IPS-NIHi7 (cell line): ENCODE measurements at regions not wholly inside any gene's neighbourhood (a gene's known extent, or its start where the extent isn't known, plus 50 kb on each side); places are given as distances from the start of the nearest gene placed in this dataset.

Source experiments
- DNase-seq: peaks from one replicate; pipeline ENCODE4 v3.0.0; 2012; ENCODE audit warnings: mixed read lengths; ENCODE audit errors: extremely low spot score

DNA sequence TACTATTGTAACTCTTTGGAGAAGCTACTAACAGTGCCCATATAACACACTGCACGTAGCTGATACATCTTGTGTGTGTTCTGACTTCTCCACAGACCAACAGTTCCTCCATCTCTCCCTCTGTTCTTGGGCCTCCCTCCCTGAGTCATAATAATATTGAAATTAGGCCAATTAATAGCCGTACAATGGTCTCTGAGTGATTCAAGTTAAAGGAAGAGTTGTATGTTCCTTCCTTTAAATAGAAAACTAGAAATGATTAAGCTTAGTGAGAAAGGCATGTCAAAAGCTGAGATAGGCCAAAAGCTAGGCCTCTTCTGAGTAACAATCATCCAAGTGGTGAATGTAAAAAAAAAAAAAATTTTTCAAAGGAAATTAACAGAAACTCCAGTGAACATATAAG is 828.4 kb upstream of the CHAC2 start:
- no peak for DNase-seq

DNA sequence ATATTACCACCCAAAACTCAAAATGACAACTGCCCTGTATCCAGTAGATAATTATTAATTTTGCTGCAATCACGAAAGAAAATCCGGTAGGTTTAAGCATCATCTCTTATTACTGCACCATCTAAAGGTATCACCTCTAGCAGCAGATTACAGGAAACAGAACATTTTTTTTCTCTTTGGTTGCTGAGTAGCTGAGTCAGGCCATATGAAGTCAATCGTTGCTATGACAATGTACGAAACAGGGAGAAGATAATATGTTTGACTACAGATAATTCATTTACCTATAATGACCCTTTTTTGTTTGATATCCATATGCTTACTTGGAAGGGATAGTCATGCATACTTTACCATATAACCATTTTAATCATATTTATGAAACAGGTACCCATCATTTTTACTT is 831.6 kb upstream of the CHAC2 start:
- DNase-seq = no peak

DNA sequence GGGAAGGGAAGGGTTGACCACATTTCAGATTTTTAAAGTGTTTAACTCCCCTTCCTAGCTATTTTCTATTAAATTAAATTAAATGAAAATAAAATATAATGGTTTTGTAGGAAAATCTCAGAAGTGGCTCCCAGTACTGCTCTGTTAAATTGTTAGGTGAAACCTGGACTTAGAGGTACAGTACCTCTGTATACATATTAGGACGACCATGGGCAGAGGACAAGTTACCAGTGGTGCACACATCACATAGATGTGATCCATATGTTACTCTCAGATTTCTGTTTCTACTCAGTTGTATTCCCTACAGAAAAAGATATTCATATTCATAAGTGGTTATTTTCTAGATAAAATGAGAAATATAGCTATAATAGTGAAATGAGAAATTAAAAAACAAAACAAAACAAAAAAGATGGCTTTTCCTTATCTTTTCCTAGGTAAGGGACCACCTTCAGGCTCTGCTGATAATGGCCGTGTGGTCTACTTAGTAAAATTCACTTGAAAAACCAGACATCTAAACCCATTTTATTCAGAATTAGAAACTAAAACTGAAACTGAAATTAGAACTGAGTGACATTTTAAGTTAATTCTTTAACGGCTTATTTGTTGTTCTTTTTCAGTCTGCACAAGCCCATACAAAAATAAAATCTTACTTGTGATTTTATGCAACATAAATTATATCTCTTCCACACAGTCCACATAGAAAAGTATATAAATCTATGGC is 832.5 kb upstream of the CHAC2 start:
- DNase-seq = no peak

DNA sequence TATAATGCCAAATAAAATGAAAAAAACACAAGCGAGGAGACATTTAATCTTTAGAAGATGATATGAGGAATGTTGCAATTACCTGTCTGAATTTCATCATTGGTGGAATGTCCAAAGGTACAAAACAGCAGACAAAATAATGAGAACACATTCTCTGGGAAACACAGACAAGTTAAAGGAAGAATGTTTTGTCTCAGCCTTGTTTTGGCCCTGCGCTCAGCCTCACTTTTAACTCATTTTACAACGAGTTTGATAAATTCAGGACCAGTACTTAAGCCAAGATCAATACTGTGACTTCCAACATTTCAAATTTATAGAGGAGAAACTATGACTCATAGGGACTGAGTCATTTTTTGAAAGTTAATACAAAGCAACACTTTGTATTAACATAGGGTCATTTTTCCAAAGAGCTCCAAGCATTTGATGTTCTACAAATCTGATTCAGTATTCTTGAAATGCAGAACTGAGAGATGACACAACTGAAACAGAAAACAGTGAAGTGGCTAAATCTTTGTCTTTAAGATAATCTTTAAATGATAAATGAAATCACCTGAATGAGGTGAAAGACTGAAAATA is 833.2 kb upstream of the CHAC2 start:
- no peak for DNase-seq

DNA sequence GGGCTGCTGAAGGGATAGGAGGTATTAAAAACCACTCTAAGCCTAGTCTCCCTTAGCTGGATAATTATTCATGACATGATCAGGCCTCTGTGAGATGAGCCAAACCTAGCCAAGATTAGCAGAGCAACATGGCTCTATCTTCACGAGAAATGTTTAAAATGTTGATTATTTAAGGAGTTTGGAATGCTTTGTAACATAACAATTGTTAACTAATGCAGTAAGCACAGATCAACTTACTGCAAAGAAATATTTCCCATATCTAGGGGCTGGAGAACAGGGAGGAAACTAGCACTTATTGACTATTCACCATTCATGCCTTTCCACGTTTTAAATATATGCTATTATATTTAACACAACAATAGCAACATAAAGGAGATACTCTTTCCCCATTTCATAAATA is 833.7 kb upstream of the CHAC2 start:
- DNase-seq = no peak

DNA sequence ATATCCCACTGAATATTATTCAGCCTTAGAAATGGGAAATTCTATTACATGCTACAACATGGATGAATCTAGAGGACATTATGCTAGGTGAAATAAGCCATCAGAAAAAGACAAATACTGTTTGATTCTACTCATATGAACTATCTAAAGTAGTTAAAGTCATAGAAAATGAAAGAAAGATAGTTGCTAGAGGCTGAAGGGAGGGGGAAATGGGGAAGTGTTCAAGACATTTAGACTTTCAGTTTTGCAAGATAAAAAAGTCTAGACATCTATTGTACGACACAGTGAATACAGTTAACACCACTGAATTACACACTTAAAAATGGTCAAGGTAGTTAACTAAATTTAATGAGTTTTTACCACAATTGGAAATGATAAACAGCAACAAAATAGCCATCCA is 835.9 kb upstream of the CHAC2 start:
- DNase-seq = no peak

DNA sequence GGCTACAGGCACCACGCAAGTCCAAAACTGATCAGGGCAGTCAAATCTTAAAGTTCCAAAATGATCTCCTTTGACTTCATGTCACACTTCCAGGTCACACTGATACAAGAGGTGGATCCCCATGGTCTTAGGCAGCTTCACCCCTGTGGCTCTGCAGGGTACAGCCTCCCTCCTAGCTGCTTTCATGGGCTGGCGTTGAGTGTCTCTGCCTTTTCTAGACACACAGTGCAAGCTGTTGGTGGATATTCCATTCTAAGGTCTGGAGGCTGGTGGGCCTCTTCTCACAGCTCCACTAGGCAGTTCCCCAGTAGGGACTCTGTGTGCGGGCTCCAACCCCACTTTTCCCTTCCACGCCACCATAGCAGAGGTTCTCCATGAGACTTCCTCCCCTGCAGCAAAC is 838.2 kb upstream of the CHAC2 start:
- no peak for DNase-seq

DNA sequence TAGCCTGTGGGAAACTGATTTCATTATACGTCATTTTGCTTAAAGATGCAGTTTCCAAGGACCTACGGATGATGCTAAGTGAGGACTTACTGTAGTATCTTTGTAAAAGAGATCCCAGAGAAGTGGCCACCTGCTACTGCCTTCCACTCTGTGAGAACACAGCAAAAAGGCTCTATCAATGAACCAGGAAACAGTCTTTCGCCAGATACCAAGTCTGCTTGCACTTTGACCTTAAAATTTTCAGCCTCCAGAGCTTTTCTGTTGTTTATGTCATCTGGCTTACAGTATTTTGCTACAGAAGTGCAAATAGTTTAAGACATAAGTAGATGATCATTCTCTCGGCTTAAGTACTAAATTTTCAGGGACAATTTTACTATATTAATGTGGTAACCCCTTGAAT is 847.9 kb upstream of the CHAC2 start:
- DNase-seq = no peak

DNA sequence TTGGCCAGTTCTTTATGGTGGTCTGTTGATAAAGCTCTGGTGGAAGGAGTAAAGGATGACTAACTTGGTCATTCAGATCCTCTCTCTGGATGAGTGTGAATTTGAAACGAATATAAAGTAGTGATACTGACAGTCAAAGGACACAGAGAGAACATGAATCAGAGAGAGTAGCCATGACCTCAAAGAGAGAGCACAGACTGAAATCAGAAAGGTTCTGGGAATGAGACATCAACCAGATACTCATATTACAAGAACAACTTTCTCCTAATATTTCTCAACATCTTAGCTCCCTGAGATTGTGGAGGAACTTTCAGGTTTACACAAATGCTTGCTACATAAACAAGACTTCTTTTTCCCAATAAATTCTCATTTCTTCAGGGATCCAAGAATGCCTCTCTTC is 849.1 kb upstream of the CHAC2 start:
- DNase-seq = no peak

DNA sequence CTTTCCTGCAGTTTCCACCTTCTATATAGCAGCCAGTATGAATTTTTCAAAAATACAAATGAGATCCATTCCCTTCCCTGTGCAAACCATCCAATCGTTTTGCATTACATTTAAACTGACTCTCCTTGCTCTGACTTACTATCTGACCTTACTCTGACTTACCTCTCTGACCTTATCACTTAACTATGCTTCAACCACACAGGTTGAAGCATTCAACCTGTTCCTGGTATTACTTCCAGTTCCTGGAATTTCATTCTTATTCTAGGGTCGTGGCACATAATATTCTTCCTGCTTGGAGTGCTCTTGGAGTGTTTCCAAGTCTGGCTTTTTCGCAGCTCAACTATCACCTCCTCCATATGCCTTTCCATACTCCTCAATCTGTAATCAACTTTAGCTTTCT is 850.6 kb upstream of the CHAC2 start:
- DNase-seq = no peak

DNA sequence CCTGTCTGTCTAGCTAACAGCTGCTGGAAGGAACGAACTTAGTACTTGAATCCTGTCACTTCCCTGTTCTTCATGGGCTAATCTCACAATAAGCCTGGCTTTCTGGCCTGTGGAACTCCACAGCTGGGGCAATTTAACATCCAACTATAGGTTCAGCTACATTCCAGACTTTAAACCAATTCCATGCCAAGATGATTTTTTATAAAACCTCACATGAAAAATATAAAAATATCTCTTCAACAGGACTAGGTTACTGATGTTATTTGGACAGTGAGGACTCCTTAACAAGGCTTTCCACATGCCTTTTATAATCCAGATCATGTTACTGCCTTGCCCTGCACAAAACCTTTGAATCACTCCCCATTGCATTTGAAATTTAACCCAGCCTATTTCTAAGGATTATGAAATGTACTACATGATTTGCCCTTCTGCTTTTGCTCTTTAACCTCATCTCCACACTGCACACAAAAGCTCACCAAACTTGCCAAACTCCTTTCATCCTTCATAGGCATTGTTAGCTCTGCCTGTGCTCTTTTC is 863.2 kb upstream of the CHAC2 start:
- no peak for DNase-seq

DNA sequence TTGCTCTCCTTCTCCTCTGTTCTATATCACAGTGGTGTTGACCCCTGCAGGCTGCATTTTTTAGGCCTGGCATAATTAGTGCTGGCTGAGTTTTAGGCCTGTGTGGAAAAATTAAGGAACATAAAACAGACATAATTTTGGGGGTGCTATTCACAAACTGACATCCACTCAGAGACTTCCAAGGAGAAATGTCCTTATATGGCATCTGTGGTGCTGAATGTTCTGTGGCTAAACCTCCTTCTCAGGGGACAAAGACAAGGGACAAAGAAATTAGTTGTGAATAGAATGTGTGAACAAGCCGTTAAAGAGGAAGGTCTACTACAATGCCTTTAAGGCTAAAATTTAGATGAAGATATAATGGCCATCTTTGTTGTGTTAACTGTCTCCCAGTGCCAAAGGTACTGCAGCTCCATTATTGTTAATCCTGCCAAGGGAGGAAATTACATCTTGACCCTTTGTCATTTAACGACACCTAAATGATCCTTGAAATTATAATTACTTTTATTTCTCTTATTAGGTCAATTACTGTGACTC is 870.0 kb upstream of the CHAC2 start:
- peak; percentile 9 for DNase-seq

DNA sequence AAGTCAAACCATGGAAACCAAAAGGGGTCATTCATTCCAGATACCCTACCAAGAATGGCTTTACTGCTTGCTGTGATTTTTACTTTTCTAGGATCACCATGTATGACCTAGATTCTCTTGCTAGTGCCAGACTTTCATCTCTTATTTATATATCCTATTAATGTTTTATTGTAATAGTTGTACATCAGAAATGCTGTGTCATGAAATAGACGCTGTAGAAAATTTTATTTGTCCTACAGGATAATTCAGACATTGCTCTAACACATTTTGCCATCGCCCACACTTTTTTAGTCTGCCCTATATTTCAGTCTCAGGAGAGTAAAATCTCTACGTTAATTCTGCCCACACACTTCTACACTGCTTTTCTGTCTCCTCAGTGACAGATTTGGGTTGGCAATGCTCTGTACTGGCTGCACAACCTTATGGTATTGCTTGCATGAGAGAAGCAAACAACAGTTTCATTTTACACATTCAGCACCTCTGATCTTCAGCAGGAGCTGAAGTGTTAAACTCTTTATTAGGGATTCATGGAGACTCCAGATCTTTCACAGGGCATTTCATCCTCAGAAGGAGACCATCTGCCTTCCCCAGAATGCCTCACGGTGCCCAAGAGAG is 871.8 kb upstream of the CHAC2 start:
- no peak for DNase-seq

DNA sequence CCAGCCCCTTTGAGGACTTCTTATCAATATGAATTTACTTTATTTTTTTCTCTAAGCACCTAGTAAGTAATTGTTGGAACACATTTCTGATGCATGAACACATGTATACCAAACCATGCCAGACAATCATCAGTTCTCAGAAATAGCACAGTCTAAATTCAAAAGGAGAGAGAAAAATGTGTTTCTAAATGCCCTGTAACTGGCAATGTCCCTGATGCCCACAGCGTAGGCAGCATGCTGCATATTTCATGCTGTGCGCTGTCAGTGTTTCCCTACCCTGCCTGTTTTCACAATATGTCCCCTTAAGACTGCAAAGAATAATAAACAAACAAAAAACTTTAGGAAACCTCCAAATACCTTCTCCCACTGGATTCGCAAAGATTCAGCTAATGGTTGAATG is 881.0 kb upstream of the CHAC2 start:
- DNase-seq = no peak

DNA sequence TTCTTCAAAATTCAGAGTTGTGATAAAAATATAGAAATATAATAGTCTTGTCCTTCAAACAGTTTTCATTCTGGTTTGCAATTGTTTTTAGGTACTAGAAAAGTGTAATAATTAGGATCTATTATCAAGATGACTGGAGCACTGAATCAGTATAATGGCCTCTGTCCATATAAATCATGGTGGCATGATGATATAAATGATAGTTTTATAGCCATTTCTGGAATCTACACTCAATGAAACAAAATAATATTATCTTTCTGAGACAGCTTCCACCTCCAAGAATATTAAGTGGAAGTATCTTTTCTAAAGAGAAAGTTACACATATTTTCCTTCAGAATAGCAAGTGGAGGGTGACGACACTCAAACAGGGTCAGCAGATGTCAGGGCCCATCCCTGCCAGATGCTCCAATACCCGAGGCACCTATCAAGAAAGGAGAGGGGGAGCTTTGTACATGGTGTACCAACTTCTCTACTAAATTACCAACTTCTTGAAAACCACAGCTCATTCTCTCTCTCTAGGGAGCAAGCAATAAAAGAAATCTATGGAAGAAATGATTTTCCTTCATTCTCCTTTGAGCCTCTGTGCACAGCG is 882.7 kb upstream of the CHAC2 start:
- no peak for DNase-seq

DNA sequence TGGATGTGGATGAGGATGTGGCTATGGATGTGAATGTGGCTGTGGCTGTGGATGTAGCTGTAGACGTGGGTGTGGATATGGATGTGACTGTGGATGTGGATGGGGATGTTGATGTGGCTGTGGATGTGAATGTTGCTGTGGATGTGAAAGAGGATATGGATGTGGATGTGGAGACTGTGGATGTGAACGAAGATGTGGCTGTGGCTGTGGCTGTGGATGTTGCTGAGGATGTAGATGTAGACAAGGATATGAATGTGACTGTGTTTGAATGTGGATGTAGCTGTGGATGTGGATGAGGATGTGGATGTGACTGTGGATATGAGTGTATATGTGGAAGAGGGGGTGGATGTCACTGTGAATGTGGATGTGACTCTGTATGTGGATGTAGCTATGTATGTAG is 884.6 kb upstream of the CHAC2 start:
- DNase-seq = no peak

DNA sequence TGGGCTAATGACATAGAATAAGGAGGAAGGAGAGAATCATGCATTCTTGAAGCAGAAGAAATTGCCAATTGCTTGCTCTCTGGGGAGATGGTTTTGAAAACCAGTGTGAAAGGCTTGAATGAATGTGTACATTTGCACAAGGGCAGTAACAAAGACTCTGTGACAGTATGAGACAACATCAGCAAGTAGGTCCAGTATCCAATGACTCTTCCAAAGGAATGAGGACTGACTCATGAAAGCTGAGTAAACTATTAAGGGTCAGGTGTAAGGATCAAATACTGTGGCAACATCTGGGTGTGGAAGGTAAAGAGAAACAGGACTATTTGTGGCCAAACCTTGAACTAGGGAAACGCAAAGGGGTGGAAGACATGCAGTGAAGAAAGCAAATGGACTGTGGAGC is 886.0 kb upstream of the CHAC2 start:
- no peak for DNase-seq

DNA sequence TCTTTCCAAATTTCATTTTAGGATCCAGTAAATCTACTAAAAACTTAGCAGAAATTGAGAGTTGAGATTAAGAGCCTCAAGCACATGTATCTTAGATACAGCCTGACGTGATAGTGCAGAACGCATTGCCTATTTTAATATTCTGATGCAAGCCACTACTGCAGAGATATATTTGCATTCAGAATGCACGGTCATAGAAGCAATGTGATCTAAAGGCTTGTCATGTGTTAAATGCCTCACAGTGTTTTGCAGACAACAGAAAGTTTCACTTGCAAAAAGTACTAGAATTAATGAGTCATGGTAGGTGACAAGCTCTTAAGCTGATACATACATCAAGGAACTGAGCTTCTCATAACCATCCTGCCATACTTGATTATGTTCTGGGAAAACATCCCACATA is 886.7 kb upstream of the CHAC2 start:
- no peak for DNase-seq

DNA sequence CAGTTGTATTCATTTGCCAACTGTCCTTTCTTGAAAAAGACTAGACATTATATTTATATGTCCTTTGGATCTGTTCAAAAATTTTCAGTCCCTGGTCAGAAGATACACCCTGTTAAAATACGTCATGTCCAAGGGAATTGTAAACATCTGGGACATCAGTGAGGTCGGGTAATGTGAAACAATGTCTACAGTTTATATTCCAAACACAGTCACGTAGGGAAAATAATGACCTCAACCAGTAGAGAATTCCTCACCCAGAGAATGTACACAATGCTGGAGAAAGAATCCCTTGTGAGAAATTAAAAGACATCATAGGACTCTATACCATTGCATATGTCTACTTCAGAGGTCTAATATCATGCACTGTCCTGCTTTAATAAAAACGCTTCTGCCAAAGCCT is 888.0 kb upstream of the CHAC2 start:
- no peak for DNase-seq

DNA sequence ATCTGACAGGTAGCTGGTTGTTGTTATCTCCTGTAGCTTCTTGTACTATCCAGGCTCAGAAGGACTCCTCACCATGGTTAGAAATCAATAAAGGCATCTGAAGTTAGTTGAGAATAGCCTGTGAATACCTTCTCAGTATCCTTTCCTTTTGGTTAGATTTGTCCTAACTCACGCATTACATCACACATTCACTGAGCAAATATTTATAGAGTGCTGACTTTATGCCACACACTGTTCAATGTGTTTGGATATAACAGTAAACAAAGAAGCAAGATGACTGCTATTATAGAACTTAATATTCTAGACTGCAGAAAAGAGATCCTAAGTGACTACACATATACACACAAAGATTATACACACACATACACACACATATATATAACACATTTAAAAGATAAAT is 889.9 kb upstream of the CHAC2 start:
- DNase-seq = no peak

DNA sequence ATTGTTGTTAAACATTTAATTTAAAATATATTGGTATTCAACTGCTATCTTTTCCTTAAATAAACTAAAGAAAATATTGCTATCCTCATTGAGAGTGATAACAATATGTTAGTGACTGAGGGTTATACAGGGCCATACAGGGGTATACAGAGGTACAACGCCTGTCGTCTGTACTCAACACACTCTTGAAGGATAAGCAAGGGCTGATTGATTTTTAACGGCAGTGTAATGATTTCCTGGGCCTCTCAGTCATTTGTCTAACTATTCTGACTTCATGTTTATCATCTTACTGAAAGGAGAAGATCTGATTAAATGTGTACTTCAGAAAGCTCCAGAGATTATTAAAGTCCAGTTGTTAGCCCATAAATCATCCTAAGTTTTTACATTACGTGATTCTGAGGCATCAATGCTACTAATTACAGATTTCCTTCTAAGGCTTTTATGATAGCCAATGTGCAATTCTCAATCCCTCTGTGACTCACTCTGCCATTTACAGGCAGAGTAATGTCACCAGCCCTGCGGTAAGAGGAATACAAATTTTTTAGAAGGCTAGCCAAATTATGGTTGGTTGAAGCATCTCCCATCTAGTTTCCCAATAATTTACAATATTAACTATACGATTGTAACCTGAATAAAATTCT is 893.0 kb upstream of the CHAC2 start:
- no peak for DNase-seq

DNA sequence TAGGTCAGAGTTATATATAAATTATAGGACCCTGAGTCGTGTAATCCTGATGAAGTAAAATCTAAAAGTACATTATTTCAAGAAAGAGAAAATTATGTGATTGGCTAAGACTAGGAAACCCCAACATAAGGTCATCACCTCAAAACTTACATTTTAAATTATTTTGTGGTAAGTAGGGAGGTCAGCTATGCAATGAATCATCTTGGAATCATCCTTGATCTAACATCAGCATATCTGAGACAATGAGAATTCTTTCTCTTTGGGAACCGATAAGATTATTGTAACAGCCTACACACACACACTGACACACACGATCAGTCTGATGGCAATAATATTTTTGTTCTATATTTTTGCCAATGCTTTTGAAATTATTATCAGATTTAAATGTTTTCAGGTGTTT is 904.8 kb upstream of the CHAC2 start:
- no peak for DNase-seq
